Stimulated activated CD4-positive, alpha-beta T cell treated with anti-CD3 and anti-CD28 coated beads, TNF-alpha, amount 100 ng/mL, for 1 hour (primary cell): ENCODE measurements at regions not wholly inside any gene's neighbourhood (a gene's known extent, or its start where the extent isn't known, plus 50 kb on each side); places are given as distances from the start of the nearest gene placed in this dataset.

Experiments used
- DNase-seq, 3 donors: peaks; one replicate each; pipeline ENCODE4 v3.0.0-alpha.2; 2020; ENCODE audit warnings: low read depth in 3 of 3, low spot score in 1 of 3

DNA sequence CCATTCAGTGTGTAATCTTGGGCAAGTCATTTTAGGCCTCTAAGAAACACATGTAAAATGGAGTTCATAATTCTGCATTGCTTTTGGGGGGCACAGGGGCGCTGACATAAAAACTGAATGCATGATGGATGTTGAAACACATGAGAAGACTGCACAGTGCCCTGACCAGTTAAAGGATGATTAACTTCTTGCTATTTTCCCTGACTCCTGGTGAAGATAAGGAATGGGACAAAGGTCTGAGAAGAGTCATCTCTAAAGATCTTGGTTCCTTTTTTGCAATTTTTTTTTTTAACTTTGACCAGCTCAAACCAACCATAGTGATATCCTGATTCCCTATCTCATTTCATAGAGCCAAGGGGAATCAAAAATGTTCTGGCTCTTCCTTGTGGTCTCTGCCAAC, 134.9 kb upstream of the TENM4 start:
- DNase-seq, result no peak

DNA sequence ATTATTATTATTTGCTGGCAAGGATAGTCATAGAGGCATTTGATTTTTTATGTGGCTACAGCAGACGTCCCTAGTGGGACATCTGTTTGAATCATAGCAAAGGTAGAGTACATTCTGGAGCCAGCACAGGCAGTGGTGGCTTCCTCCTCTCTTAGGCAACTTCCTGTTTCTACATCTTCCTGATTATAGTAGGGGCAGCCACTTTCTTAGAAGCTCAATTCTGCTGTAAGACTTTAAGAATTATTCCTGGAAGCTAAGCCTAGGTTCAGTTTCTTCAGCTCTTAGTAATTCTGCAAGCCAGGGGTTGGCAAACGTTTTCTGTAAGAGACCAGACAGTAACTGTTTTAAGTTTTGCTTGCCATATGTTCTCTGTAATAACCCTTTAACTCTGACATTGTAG, 129.3 kb upstream of the TENM4 start:
- DNase-seq, result no peak

DNA sequence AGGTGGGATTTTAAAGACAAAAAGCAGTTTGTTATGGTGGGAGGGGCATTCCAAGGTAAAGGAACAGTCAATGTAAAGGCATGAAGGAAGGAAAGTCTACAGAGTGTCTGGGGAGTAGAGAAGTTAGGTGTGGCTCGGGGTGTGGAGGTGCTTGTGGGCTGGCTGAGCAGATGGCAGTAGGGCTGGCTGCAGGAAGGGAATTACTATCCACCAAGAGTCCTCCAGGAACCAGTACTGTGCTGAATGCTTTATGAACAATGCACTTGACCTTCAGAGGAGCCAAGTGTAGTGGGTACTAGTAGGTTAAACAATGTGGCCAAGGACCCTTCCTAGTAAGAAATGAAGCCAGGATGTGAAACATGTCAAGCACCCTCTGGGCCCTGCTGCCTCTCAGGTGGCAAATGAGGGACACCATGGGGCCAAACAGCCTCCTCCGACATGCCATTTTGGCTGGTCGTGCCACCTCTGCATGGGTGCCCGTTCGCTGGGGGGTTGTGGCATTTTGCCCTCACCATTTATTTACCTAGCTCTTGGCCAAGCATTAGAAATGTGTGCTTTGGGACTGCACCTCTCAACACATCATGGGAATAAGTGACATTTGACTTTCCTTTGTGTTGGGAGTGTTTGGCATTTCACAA, 123.6 kb upstream of the TENM4 start:
- no peak for DNase-seq

DNA sequence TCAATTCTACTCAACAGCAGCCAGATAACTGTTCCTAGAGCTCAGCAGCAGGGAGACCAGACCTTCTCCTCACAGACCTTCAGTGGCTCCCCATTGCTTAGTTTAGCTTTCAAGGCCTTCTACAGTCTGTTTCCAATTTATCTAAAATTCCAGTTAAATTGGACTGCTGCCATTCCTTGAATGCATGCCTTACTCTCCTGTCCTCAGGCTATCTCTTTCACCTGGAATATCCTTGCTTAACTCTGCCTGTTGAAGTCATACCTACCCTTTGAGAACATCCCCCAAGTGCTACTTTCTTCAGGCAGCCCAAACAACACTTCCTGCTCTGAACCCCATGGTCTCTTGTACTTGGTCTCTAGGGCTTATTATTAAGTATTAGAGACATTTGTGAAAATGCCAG, 120.7 kb upstream of the TENM4 start:
- DNase-seq, result no peak

DNA sequence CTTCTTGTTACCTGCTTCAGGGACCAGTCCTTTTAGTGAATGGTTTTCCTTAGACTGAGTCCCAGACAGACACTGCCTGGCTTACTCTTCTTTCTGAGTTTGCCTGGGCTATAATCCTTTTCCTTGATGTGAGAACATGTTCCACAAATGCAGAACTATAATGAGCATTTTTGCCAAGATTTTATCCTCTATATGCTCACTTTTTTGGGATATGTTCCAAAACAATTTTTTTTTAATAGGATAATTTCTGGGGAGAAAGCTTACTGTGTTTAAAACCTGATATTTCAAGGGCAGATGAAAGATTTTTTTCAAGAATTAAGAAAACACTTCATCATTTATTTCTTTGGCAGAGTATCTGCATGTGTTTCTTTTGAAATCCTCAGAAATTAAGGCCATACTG, 110.0 kb upstream of the TENM4 start:
- no peak for DNase-seq

DNA sequence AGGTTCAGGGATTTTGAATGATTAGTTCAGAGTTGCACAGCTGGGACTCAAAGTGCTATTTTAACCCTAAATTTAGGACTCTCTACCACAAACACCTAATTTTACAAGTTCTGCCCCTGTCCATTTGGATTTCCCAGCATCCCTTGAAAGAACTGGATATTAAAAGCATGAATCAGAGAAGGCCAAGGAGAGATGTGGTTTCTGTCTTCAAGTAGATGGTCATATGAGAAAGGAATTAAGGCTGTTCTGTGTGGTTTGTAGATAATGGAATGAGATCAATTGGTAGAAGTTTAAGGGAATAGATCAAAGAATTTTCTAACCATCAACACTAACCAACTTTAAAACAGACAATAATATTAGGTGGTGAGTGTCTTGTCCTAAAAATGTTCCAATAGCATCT, 106.4 kb upstream of the TENM4 start:
- no peak for DNase-seq

DNA sequence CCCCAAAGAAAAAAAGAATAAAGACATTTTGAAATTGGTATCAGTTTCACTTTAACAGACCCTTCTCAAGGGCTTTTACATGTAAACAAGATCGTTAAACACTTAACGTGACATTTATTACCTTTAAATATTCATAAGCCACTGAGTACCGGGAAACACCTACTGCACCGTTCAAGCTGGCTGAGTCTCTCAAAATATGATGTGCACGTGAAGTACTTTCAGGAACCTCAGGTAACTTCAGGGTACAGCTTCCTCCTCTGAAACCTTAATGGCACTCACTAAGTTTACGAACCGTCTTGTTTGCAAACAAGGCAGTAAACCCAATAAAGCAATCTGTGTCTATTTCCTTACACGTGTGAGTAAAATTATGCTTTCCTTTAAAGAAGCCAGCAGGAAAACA, 105.5 kb upstream of the TENM4 start:
- no peak for DNase-seq

DNA sequence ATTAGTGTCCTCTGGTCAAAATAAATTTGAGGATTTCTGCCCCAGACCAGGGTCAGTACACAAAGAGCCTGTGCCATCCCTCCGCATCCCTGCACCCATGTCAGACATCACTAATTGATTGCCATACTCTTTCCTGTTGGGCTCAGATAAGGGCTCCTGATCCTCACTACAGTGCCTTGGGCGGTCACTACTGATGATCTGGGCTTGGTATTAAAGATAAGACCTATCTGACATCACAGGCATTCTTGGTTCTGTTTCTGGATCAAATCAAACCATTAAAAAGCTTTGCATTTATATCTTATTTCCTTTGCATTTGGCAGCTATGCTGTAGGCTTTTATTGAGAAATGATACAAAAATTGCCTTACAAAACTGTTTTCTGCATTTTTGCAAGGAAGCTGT, 103.5 kb upstream of the TENM4 start:
- DNase-seq, result no peak

DNA sequence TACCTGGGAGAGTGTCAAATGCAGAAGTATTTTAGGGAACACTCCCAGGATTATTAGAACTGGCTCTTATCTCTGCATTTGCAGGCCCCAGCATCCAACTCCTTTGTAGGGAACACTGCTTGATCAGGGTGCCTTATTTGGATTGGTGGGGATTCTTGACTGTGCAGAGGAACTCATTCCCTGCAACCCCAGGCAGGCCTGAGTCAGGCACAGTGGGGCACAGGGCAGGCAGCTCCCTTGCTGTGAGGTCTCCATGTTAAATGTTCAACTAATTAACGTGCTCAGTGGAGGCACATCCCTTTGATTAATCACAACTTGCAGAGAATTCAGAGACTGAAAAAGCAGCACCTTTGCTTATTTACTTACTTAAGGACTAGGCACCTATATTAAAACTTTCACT, 102.3 kb upstream of the TENM4 start:
- no peak for DNase-seq

DNA sequence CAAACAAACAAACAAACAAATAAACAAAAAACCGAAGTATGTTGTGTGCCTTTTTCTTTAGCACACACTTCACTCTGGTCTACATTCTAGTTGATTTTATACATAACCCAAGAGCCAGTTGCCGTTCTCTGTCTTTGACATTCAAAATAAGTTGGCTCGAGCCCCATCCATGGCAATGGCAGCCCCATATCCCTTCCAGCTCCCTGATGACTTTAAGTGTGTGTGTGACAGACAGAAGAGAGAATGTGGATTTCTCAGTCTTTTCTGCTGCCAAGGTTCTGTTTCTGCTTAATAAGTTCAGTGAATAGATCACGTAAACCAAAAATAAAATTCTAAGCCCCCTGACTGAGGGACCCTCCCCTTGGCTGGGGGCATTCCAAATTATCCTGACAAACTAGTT, 100.6 kb upstream of the TENM4 start:
- no peak for DNase-seq

DNA sequence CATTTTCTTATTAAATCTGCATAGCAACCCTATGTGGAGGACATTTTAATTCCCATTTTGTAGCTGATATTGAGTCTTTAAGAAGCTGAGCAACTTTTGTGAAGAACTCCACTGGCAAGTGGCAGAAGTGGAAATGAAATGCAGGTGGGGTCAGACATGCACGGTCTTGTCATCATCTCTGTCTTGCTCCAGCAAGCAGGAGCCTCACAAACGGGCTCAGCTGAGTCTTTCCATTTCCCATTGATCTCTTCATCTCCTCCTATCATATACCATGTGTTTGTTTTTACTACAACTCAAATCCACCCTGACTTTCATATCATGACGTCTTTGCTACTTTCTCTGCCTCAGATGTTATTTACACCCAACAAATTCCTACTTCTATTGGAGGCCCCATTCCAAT, 97.9 kb upstream of the TENM4 start:
- DNase-seq, result no peak

DNA sequence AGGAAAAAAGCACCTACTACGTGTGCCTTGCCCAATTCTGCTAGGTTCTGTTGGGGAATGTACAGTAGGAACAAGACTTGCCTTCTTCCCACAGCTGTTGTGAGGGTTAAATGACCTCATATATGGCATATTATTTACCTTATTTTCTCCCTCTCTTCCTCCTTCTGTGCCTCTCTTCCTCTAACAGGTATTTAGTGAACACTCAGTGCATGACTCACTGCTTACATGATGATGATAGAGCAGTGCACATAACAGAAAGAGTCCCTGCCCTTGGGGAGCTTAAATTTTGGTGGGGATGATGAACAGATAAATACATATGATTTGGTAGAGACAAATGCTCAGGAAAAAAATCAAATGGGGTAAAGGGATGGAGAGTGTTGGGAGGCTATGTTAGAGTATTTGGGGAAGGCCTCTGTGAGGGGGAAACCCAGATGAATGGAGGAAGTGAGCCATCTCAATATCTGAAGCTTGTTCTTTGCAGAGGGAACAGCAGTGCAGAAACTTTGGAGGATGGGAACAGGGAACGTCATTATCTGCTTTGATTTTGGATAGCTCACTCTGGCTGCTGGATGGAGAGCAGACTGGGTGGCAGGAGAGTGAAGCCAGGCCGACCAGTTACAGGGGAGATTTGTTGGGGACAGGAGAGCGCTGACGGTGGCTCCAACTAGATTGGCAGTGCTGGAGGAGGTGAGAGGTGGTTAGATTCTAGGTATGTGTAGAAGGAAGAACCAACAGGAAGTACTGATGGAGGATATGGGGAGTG, 95.5 kb upstream of the TENM4 start:
- DNase-seq, result no peak

DNA sequence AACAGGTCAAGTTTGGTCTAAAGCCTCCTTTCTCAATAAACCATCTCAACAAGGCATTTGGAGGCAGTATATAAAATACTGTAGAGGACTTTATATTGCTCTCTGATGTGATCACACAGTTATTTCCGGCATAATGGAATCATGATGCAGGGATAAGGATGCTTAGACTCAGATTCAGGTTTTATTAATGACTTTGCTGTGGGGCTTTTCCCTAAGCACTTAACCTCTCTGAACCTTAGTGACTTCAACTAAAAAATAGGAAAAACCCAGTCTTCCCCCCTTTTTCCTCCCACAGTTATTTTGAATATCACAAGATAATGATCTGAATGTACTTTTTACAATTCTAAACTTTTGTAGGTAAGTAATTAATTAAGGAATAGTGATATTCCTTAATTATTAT, 94.8 kb upstream of the TENM4 start:
- no peak for DNase-seq

DNA sequence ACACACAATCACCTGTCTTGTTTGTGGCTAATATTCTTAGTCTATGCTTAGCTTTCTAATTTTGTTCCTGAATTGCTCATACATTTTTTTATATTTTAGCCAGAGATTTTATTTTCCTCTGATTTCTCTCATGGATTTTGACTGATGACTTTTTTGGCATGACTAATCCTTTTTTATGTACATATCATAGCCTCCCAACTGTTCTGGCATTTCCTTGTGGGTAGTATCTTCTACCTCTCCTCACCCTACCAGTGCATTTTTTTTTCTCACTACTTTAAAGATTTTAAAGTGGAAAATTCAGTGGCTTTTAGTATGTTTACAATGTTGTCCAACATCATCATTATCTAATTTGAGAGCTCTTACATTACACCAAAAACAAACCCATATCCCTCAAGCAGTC, 84.4 kb upstream of the TENM4 start:
- DNase-seq, result no peak

DNA sequence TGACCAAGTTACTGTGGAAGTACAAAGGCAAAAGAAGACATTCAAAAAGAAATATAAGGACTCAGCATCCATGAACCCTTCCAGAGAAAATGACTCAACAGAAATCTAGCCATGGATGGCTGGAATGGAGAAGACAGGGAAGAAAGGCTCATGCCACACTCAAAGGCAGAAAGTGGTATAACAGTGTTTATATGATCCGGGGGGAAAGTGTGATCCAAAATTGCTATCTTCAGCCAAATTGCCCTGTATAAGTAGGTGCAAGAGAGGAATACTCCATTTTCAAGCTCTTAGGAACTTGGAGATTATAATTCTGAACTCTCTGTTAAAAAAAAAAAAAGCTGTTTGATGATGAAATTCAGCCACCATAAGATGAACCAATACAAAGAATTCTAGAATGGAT, 81.8 kb upstream of the TENM4 start:
- DNase-seq, result no peak

DNA sequence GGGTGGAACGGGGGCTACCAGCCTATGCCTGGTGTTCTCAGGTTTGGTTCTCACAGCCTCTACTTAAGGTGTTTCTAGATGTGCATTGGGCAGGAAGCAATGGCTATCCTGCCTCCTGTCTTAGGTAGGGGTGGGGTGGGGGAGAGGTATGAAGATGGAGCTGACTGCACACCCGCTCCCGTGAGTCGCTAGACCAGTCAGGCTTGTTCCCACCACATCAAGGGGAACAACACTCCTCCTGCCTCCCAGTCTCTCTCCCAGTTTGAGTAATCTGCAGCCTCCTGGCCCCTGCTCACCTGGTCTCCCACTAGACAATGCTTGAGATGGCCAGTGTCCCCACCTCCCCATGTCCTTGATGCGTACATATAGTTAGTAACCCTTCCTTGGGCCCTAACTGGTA, 79.3 kb upstream of the TENM4 start:
- no peak for DNase-seq

DNA sequence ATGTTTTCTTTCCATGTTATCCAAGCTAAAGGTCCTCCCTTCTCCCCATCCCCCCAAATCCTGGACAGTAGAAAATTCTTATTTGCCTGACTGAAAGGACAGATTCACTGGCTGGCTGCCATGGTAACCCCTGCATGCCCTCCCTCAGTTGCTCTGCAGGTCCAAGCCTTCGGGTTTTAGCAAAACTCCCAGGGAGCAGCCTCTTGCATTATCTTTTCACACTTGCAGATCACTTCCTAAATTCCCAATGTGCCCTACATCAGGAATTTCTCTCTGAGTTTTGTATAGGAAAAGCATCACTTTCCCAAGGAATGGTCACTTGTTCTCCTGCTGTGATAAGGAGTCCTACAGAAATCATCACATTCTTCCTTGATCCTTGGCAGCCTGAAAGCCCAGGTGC, 75.0 kb upstream of the TENM4 start:
- no peak for DNase-seq

DNA sequence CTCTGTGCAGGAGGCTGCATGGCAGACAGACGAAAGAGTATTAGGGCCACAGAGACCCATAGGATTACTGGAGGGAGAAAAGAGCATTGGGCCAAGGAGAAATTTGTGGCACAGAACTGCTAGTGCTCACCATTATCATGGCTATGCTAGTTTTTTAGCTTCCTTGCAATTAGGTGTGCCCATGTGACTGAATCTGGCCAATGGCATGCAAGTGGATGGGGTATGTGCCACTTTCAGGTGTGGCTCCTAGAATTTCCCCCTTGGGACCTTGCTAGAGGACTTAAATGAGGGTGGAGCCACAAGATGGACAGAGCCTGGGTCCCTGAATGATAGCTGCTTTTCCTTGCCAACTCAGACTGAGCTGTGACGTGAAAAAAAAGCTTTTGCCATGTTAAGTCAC, 73.9 kb upstream of the TENM4 start:
- DNase-seq, result no peak

DNA sequence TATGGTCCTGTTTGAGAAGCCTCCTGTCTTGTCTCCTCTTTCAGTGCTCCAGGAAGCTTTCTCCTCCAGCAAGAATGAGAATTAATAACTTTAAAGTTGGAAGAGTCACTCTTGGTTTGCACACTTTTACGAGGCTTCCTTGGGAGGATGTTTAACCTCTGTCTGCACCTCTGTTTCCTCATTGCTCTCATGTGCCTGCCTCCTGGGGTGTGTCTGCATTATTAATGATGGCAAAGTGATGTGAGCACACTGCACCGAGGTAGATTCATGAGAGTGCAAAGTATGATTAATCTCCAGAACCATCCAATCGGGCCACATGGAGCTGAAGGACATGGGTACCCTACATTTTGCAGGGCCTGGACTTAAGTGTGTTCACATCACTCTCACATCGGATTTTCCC, 73.5 kb upstream of the TENM4 start:
- no peak for DNase-seq

DNA sequence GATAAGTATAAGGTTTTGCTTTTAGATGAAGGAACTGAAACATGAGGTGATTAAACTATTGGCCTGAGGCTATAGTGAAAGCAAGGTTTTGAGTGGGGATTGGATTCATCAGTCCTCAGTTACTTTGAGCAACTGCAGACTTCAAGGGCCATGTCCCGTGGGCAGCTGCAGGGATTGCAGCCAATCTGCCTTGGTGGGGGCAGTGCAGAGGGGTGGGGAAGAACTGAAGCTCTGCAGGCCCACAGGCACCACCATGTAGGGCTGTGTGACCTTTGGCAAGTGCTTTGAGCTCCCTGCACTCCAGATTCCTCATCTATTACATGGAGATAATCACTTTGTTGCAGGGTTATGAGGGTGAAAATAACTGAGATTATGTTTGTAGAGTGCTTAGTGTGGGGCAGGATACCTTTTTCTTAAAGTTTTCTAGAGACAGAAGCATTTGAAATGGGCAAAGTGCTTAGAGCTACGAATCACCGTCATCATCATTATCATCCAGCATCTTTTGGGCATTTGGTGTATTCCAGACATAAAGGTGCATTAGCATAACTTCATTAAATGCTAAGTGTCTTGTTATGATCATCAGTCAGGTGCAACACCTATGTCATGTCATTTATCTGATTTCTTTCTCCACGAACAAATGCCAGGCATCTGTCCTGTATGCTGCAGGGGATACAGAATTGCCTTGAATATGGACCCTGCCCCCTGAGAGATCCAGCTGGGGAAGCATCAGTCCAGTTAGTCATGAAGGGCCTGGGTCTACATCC, 72.1 kb upstream of the TENM4 start:
- DNase-seq, result no peak

DNA sequence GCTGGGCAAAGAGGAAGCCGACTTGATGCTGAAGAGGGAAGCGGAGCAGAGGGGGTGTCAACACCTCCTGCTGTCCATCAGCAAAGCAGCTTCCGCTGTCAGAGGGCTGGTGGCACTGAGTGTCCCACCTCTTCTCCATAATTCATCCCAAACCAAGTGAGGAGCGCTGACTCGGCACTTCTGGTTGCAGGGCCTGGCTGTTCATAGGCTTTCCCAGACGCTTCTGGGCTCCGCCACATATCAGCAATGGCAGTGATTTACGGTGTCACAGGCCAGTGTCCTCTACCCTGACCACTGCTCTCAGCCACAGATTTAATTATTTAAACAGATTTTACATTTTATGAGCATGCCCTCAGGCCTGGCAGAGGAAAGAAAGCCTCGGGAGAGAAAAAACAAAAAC, 70.1 kb upstream of the TENM4 start:
- no peak for DNase-seq

DNA sequence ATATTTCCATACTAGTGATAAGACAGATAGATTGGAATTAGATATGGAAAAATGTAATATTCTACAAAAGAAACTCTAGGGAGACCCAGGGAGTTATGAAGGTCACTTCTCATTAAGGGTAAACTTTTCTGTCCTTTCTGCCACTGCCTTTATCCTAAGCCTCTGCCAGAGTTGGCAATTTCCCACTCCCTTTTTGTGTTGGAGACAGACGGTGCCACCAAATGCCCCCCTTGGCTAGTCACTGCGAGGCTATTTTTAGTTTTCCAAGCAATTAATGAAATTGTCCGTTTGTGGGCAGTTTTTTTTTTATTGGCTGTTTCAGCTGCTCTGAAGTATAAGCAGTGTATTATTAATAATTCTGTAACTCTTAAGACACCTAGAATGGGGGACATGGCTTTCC, 67.6 kb upstream of the TENM4 start:
- DNase-seq, result no peak

DNA sequence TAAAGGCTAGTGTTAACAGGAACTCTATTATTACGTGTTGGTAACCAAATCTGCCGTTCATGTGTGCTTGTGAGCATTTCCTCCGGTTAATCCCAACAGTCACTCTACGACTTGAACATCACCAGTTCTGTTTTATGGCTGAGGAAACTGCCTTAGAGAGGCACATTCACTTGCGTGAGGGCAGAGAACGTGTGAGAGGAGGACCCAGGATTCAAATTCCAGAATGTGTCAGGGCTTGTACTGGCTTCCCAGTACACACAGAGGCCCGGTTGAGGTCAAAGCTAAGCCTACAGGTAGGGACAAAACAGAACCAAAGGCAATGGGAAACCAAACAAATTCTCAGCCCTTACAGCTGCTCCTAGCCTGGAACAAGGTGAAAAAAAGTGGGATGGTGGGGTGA, 66.9 kb upstream of the TENM4 start:
- no peak for DNase-seq
